Lower lobe of right lung (tissue), 2 donors: ENCODE measurements at regions not wholly inside any gene's neighbourhood (a gene's known extent, or its start where the extent isn't known, plus 50 kb on each side); places are given as distances from the start of the nearest gene placed in this dataset.

Source experiments
- ATAC-seq, 2 donors: fragments of 200-7000 bp; cut with Tn5 transposase; one replicate each; pipeline ENCODE4 v1.9.1; 2020 to 2022; ENCODE audit warnings: mild to moderate bottlenecking in 2 of 2, moderate library complexity in 2 of 2
- DNase-seq: peaks from one replicate; pipeline ENCODE4 v3.0.0-alpha.2; 2020
- H3K27ac ChIP-seq: fragments of 200-600 bp; one replicate; pipeline ENCODE4 v1.8.0; 2022
- H3K27me3 ChIP-seq: fragments of 200-600 bp; one replicate; pipeline ENCODE4 v1.8.0; 2022; ENCODE audit warnings: low read depth
- H3K36me3 ChIP-seq: fragments of 200-600 bp; one replicate; pipeline ENCODE4 v1.8.0; 2022; ENCODE audit warnings: mild to moderate bottlenecking
- H3K4me1 ChIP-seq: fragments of 200-600 bp; one replicate; pipeline ENCODE4 v1.8.0; 2022
- H3K4me3 ChIP-seq: fragments of 200-600 bp; one replicate; pipeline ENCODE4 v1.8.0; 2022; ENCODE audit warnings: mild to moderate bottlenecking
- H3K9me3 ChIP-seq: fragments of 200-600 bp; one replicate; pipeline ENCODE4 v1.8.0; 2022
- intact Hi-C: fragments of 100-400 bp; cut with DNase I; formaldehyde crosslinking; loops from one replicate; pipeline ENCODE4 v1.11.0; 2022
- TF ChIP-seq, protein P1 (sequence below): fragments of 200-600 bp; IDR thresholded peaks from one replicate; pipeline ENCODE4 v1.8.0; 2022; ENCODE audit warnings: antibody characterized with exemption, mild to moderate bottlenecking
- donor health status: DM: no; HTN: yes; CAD: no; lungs with severe emphysema.

- TF ChIP-seq, protein P1, sequence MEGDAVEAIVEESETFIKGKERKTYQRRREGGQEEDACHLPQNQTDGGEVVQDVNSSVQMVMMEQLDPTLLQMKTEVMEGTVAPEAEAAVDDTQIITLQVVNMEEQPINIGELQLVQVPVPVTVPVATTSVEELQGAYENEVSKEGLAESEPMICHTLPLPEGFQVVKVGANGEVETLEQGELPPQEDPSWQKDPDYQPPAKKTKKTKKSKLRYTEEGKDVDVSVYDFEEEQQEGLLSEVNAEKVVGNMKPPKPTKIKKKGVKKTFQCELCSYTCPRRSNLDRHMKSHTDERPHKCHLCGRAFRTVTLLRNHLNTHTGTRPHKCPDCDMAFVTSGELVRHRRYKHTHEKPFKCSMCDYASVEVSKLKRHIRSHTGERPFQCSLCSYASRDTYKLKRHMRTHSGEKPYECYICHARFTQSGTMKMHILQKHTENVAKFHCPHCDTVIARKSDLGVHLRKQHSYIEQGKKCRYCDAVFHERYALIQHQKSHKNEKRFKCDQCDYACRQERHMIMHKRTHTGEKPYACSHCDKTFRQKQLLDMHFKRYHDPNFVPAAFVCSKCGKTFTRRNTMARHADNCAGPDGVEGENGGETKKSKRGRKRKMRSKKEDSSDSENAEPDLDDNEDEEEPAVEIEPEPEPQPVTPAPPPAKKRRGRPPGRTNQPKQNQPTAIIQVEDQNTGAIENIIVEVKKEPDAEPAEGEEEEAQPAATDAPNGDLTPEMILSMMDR, result peak; percentile 12
- peak in 1 of 2 donors; percentile 37 for ATAC-seq
- H3K27ac ChIP-seq, result no peak overlapping the region
These were observed 859.3 kb downstream of the BRD1 start for GRCh38 chr22:48968201-48968959.

GRCh38 chr22:48963405-48963804, 864.3 kb downstream of the BRD1 start:
- intact Hi-C loops, result no loop called here
- DNase-seq, result no peak
- Histone ChIP-seq H3K36me3 (no peaks in the 10 kb centered on the region), H3K9me3 (no peaks in the 10 kb centered on the region), H3K4me1 (no peaks in the 10 kb centered on the region), H3K4me3 (no peak overlapping the region), H3K27ac (no peak overlapping the region), H3K27me3 (peaks cover 7% of the 10 kb centered on the region)
- no peak for ATAC-seq
- TF ChIP-seq, protein P1, result no peak

More at GRCh38 chr22:48968201-48968959, 859.3 kb downstream of the BRD1 start:
- no peak overlapping the region for H3K4me3 ChIP-seq
- H3K36me3 ChIP-seq, result no peaks in the 10 kb centered on the region
- H3K27me3 ChIP-seq, result no peaks in the 10 kb centered on the region
- H3K4me1 ChIP-seq, result no peaks in the 10 kb centered on the region
- DNase-seq, result no peak
- intact Hi-C loops, result no loop called here
- H3K9me3 ChIP-seq, result no peaks in the 10 kb centered on the region

DNA sequence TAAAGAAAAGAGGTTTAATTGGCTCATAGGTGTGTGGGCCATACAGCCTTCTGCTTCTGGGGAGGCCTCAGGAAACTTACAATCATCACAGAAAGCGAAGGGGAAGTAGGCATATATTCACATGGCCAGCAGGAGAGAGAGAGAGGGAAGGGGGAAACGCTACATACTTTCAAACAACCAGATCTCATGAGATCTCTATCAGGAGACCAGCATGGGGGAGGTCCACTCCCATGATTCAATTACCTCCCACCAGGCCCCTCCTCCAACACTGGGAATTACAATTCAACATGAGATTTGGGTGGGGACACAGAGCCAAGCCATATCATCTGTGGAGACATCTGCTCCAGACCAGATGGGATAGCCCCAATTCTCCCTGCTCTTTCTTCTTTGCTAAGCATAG, 866.0 kb downstream of the BRD1 start:
- no peak overlapping the region for H3K4me3 ChIP-seq
- H3K9me3 ChIP-seq, result no peaks in the 10 kb centered on the region
- H3K27ac ChIP-seq, result no peak overlapping the region
- TF ChIP-seq, protein P1, result no peak
- ATAC-seq (no peak), DNase-seq (no peak)
- H3K27me3 ChIP-seq, result peaks cover 9% of the 10 kb centered on the region
- no peaks in the 10 kb centered on the region for H3K4me1 ChIP-seq
- H3K36me3 ChIP-seq, result no peaks in the 10 kb centered on the region
- intact Hi-C loops, result no loop called here

DNA sequence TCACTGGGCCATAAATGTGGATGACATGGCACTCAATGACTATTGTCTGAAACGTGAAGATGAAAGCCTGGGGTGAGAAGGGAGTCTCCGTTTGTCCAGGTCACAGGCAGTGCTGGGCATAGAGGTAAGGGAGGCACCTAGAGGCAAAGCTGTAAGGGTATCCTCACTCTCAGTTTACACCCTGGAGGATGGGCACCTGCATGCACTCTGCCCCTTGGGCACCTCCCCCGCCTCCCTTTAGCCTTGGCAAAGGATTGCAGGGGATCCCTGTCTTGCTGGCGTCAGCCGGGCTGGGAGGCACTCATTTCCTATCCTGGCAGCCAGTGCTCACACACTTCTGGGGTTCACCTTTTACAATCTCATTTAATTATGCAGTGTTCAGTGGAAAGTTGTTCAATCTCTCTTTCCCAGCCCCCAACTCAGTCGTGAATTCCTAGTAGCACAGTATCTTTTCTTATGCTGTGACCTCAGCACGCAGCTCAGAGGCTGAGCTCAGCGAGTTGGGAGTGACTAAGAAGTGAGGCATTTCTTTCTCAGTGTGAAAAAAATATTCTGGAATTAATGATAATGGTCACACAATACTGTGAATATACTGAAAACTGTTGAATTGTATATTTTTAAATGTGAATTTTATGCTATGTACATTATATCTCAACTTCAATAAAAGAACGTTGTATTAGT, 866.6 kb downstream of the BRD1 start:
- no peak for DNase-seq
- ATAC-seq, result no peak
- H3K27me3 ChIP-seq, result peaks cover 9% of the 10 kb centered on the region
- no peaks in the 10 kb centered on the region for H3K36me3 ChIP-seq
- H3K27ac ChIP-seq, result no peak overlapping the region
- intact Hi-C loops, result no loop called here
- no peaks in the 10 kb centered on the region for H3K4me1 ChIP-seq
- TF ChIP-seq, protein P1, result no peak
- no peak overlapping the region for H3K4me3 ChIP-seq
- H3K9me3 ChIP-seq, result no peaks in the 10 kb centered on the region

DNA sequence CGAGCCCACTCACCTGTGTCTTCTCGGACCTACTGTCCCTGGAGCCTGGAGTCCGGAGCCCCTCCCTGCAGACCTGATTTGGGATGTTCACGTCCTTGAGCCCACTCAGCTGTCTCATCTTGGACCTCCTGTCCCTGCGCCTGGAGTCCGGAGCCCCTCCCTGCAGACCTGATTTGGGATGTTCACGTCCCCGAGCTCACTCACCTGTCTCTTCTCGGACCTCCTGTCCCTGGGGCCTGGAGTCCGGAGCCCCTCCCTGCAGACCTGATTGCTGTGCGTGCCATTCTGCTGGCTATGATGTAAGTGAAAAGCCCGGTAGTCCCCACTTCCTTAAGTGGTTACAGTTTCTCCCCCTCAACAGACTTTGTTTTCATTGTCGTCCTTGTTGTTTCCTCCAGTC, 867.1 kb downstream of the BRD1 start:
- ATAC-seq, result no peak
- H3K4me3 ChIP-seq, result no peak overlapping the region
- no peaks in the 10 kb centered on the region for H3K4me1 ChIP-seq
- no peaks in the 10 kb centered on the region for H3K9me3 ChIP-seq
- TF ChIP-seq, protein P1, result no peak
- no peaks in the 10 kb centered on the region for H3K36me3 ChIP-seq
- intact Hi-C loops, result no loop called here
- H3K27ac ChIP-seq, result no peak overlapping the region
- no peak for DNase-seq
- peaks cover 9% of the 10 kb centered on the region for H3K27me3 ChIP-seq
